ENCODE measurements at regions not wholly inside any gene's neighbourhood (a gene's known extent, or its start where the extent isn't known, plus 50 kb on each side); places are given as distances from the start of the nearest gene placed in this dataset.

DNA sequence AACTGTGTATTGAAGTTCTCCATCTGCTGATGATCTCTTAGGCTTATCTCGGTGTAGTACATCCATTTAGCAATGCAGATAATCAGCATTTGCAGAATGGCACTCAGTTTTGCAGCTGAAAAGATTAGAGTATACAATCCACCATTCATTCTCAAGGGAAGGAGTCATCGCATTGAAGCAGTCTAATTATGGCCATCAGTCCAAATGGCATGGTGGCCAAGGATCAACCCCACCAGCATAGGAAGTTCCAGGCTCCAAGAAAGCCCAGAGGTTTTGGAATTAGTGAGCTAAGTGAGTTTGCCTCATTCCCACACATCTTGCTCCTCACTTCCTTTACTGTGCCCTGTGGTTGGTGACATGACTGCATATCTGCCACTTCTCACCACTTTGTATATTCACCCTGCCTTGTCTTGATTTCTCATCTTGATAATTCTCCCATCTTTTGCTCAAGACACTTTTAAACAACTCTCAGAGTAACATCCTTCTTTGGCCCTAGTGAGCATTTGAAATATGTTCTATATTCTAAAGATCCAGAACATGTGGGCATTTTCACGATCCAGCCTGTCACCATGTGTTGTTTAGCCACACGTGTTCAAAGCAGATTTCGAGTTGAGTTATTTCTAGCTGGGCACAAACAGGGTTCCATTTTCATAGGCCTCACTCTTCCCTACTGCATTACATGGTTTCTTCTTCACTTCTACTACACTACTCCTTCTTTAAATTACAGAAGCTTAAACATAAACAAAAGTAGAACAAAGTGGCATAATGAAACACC, 1119.8 kb downstream of the TSN start:
- DNase-seq (ENCODE audit: low read depth in 2 of 3, low spot score in 2 of 3): no peak

DNA sequence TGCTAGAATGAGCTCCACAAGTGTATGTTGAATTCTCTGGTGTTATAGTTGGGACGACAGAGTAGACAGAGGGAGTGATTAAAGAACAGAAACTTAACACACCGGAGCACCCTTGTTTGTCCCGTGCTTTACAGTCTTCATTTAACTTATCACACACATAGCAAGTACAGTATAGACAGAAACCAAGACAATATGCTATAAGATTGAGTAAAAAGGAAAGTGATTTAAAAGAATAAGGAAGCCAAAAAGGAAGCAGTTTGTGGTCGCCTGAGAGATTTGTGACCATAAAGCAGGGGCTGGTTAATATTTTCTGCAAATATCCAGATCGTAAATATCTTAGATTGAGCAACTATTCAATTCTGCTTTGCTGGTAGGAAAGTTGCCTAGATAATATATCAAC, 1128.4 kb downstream of the TSN start:
- peak in 1 of 3 donors; percentile 14 for DNase-seq (ENCODE audit: low read depth in 2 of 3, low spot score in 2 of 3)

DNA sequence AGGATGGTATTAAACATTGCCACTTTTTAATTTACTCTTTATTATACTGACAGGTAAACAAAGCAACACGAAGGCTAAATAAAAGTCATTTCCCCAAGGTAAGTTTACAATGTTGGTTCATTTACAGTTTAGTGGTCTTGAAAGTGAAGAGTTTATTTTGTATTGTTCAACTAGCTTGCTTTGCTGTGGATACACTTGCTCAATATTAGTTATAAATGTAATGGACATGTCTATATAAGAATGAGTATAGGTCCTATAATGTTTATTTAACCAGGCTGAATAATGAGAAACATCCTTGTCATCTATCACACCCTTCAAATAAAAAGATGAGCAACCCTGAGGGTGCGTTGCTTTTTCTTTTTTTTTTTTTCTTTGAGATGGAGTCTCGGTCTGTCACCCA, 1129.4 kb downstream of the TSN start:
- no peak for DNase-seq (ENCODE audit: low read depth in 2 of 3, low spot score in 2 of 3)

DNA sequence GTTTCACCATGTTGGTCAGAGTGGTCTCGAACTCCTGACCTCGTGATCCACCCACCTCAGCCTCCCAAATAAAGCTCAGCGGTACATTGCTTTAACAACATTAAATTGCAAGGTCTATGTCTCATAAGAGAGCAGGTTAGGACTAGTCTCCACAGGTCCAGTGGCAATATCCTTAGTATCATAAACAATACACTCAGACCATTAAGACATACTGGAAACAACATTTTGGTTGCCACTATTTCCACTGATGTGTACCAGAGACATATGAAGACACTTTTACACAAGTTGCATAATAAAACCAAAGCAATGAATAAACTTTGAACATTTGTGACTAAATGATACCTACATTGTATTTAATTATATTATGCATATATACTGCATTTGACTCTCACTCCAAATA, 1130.0 kb downstream of the TSN start:
- no peak for DNase-seq (ENCODE audit: low read depth in 2 of 3, low spot score in 2 of 3)

DNA sequence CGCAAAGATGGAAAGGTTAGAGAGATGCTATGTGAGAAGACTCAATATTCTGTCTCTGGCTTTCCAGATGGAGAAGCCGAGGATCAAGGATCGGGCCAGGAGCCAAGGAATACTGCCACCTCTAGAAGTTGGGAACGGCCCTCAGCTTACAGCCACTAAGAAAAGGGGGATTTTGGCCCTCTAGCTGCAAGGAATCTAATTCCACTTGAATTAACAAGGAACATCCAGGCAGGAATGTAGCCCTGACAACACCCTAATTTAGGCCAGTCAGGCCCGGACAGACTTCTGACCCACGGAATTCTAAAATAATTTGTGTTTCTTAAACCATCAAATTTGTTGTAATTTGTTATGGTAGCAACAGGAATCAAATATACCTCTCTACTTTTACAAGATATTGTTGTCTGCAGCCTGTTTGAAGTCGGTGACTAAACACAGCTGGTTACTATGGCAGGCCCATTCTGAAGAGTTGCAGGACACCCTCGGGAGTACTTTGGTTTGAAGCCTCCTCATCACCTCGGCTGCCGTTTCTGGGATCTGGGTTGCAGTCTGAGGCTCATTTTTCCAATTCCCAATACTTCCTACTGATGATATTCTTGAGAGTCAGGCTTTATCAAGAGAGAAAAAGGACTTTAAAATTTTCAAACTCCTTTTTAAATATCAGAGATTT, 1131.2 kb downstream of the TSN start:
- DNase-seq (ENCODE audit: low read depth in 2 of 3, low spot score in 2 of 3): no peak

DNA sequence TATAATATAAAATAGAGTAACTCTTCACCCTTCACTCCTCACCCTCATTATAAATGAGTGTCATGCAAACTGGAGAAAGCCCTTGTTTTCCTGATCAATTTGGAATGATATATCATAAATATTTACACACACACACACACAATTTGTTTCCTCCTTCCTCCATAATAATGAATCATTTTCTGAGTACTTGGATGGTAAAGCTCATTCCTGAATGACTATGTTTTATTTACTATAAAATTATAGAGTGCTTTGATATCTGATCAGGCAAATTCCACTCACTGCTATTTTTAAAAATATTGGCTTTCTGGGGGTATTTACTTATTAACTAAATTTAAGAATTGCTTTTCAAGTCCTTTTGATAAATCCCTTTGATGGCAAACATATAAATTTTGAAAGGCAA, 1125.5 kb upstream of the CNTNAP5 start:
- DNase-seq (ENCODE audit: low read depth in 2 of 3, low spot score in 2 of 3): no peak

DNA sequence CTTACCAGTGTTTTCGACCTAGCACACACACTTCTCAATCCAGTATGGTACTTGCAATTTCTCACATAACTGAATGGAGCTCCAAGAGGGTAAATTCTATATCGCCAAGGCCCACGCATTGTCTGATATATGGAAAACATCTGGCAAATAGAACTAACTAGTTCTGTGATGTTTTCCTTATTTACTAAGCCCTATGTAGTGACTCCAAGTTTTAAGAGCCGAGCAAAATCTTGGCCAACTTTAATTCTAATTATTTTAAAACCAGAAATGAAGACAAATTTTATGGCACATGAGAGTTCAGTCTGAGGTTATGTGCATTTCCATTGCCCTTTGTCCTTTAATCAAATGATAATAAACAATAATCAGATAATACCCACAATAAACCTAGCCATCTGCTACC, 1119.7 kb upstream of the CNTNAP5 start:
- no peak for DNase-seq (ENCODE audit: low read depth in 2 of 3, low spot score in 2 of 3)

DNA sequence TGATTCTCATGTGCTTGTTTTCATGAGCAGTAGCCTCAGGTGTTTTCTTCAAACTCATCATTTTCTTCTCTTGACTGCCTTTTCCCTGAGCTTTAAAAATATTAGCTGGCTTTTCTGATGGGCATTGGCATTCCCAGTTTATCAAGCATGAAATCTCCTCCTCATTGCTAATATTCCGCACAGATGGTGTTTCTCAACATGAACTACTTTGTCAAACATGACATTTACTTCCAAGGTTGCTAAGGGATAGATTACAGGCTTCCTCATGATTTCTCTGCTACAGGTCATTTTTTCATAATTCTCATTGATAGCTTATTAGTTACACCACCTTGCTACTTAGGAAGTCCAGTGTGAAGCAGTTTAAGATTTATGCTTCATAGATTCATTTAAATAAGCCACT, 1116.9 kb upstream of the CNTNAP5 start:
- DNase-seq (ENCODE audit: low read depth in 2 of 3, low spot score in 2 of 3): no peak

DNA sequence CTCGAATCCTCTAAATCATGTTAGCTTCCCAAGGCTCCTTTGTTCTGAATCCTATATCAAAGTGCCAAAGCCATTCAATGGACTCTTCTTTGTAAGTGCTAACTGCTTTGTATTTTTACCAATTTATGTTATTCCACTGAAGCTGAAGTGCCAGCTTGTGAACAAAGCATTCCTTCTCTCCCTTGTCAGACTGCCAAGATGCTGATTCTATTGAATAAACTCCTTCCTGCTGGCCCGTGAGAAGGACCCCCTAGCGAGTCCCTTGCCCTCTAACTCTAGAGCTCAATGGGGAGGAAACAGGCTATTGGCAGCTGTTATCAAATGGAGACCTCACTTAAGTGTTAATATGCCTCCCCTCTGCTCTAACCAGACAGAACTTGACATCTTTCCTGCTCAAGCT, 1097.9 kb upstream of the CNTNAP5 start:
- no peak for DNase-seq (ENCODE audit: low read depth in 2 of 3, low spot score in 2 of 3)

DNA sequence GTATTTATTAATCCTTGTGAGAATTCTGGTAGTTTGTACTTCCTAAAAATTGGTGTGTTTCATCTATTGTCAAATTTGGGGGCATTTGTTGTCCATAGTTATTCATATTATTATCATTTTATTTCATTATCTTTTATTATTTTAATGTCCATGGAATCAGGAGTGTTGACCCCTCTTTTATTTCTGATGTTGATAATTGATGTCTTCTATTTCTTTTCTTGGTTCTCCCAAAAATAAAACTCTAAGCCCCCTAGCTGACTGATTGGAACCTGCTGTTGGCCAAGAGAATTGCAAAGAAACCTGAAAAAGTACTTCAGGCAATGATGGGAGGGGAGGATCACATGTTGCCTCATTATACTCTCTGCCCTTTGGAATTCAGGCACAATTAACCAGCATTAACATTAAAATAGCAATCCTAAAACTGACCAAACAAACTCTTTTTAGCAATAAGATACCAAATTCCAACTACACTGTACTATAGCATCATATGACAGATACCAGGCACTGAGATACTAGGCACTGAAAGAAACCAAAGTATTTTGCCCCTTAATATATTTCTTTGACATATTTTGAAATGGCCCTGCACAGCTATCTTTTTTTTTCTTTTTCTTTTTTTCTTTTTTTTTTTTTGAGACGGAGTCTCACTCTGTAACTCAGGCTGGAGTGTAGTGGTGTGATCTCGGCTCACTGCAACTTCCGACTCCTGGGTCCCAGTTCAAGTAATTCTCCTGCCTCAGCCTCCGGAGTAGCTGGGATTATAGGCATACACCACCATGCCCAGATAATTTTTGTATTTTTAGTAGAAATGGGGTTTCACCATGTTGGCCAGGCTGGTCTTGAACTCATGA, 1097.2 kb upstream of the CNTNAP5 start:
- no peak for DNase-seq (ENCODE audit: low read depth in 2 of 3, low spot score in 2 of 3)

DNA sequence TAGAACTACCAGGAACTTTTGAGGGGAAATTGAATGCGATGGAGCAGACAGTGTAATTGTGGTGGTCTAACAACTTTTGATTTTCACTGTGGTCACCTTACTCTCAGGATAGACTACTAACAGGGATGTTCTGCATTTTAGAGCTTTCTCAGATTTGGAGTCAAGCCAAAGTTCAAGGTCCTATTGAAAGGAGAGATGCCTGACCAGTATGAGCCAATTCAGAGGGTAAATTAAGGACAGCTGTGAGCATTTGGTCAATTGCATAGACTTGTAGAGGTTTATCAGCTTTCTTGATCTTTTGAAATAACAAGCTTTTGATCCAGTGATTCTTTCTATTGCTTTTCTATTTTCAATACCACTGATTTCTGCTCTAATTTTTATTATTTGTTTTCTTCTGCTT, 1095.7 kb upstream of the CNTNAP5 start:
- no peak for DNase-seq (ENCODE audit: low read depth in 2 of 3, low spot score in 2 of 3)

DNA sequence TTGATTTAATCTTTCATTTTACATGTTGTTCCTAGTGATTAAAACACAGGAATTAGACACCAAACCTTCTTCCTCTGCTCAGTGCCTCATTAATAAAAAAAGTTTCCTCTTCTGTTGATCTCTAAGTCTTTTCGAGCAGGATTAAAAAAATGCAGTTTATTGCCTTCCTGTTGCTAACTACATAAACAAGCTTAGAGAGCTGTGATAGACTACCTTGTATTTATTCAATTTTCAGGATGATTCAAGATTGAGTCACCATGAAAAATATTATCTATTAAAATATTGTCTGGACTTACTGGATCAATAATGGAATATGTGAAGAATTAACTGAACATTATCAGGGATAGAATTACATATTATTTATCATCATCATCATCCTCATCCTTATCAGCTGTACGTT, 1089.6 kb upstream of the CNTNAP5 start:
- DNase-seq (ENCODE audit: low read depth in 2 of 3, low spot score in 2 of 3): no peak

DNA sequence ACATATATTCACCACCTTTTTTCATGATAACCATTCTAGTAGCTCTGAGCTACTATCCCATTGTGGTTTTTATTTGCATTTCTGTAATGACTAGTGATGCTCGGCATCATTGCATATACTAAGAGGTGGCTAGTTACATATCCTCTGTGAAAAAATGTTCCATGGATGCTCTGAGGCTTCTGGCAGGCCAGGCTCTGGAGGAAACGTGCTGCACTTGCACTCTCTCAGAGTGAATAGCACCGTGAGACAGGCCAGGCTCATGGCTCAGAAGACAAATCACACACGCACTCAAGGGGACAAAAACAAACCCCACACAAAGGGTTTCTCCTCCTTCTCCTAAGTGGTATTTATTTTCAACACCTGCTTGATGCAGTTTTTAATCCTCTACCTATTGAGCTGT, 1085.3 kb upstream of the CNTNAP5 start:
- DNase-seq (ENCODE audit: low read depth in 2 of 3, low spot score in 2 of 3): no peak

DNA sequence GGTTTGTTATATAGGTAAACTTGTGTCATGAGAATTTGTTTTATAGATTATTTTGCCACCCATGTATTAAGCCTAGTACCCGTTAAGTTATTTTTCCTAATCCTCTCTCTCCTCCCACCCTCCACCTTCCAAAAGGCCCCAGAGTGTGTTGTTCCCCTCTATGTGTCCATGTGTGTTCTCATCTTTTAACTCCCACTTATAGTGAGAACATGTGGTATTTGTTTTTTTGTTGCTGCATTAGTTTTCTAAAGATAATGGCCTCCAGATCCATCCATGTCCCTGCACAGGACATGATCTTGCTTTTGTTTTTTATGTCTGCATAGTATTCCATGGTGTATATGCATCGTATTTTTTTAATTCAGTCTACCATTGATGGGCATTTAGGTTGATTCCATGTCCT, 1075.6 kb upstream of the CNTNAP5 start:
- no peak for DNase-seq (ENCODE audit: low read depth in 2 of 3, low spot score in 2 of 3)

DNA sequence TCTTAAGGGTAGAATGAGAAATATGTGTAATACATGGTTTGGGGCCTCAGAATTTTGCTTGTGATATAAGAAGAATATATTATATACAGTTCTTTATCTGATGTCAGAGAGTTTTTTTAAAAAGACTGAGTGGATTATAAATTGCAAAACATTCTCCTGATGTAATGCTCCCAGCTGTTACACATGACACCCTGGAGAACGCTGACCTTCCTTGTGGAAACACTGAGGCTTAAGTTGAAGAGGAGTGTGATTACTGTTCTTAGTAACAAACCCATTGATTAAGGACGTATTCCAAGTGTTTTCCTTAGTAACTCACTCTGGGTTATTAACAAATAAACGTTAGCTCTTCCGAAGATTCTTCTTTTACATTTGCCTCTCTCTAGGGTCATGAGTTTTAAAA, 1069.3 kb upstream of the CNTNAP5 start:
- DNase-seq (ENCODE audit: low read depth in 2 of 3, low spot score in 2 of 3): no peak

DNA sequence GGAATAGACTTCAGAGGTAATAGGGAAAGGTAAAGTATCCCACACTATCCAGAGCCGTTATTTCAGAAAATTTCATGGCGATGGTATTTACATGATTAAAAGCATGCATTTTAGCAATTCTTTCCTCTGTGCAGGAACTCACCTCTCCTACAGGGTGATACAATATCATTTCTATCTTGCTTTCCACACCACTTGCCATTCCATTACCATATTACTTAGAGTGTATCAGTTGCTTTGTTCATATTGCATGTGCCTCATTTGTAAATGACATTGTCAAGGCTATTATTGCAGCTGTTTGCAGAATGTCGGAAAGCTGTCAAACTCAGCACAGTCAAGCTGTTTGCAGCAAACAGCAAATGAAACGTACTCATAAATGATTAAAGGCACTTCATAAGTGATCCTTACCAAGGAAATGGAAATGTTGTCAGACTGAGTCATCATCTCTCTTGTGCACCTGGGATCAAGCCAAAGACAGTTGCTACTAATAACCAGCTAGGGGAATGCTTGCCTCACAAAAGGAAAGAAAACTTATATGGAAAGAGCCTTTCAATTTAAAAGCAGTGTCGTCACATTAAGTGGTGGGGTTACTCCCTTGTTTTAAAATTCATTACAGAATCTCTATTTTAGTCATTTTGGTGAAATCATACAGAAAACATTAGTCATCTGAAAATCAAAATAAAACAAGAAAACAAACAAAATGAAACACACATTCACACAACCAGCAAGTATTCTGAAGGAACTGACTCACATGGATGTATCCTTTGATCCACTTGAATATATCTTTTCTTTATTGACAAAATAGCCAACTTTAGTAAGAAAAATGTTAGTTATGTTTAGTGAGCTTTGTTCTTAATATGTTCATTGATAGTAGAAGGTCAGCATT, 1064.1 kb upstream of the CNTNAP5 start:
- DNase-seq (ENCODE audit: low read depth in 2 of 3, low spot score in 2 of 3): no peak

DNA sequence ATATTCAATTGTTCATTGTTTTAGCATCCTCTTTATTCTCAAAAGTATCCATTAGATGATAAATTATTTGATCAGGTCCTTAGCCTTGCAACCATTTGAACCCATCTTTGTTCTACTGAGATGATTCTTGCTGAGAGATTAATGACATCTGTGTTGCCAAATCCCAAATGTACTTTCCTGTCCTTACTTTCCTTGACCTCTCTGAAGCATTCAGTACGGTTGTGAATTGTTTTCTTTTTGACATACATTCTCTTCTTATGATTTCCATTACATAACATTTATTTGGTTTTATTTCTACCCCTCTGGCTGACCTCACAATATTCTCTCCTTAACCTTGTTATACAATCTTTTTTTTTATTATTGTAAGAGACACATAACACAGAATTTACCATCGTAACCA, 1058.6 kb upstream of the CNTNAP5 start:
- DNase-seq (ENCODE audit: low read depth in 2 of 3, low spot score in 2 of 3): no peak

DNA sequence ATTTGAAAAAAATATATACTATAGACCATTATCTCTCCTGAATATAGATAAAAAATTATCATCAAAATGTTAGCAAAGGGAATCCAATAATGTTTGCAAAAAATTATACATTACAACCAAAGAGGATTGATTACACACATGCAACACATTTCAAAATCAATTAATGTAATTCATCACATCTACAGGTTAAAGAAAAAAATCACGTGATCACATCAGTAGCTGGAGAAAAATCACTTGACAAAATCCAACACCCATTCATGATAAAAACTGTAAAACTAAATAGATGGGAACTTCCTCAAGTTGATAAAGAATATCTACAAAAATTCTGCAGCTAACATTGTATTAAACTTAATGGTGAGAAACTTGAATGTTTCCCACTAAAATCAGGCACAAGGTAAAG, 1047.5 kb upstream of the CNTNAP5 start:
- DNase-seq (ENCODE audit: low read depth in 2 of 3, low spot score in 2 of 3): no peak

DNA sequence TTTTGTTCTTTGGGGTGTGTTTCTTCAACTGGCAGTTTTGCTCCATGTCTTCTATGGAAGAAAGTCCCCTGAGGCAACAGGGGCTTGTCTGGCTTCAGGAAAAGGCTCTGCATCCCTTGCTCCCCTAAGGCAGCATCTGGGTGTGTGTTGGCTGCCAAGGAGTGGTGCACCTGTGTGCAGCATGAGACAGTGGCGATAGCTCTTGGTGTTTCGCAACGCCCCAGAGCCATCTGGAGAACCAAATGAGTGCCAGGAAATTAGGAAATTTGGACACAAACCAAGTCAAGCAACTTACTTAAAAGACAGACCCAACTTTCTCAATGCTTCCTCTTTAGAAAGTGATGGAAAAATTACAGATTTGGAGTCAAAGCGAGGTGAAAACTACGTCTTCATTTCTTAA, 1044.4 kb upstream of the CNTNAP5 start:
- DNase-seq (ENCODE audit: low read depth in 2 of 3, low spot score in 2 of 3): peak in 2 of 3 donors; percentile 4 to 43

DNA sequence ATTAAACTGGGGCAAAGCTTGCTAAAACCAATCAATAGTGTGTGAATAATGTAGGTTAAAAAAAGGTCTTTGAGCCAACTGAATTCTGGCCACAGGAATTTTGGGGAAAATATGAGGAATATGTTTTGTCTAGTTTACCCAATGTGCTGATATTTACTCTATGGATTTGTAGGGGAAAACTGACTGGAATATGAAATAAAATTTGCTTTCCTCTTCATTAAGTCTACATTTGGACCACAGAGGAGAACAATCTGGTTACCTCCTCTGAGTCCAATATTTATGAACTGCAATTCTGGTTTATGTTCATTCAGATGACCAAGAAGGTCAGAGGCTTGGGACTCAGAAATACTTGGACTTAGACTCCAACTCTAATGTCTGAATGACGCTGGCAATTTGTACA, 1042.2 kb upstream of the CNTNAP5 start:
- DNase-seq (ENCODE audit: low read depth in 2 of 3, low spot score in 2 of 3): no peak

Data from hematopoietic multipotent progenitor cell (in vitro differentiated cells).